ENCODE measurements at regions not wholly inside any gene's neighbourhood (a gene's known extent, or its start where the extent isn't known, plus 50 kb on each side); places are given as distances from the start of the nearest gene placed in this dataset.

DNA sequence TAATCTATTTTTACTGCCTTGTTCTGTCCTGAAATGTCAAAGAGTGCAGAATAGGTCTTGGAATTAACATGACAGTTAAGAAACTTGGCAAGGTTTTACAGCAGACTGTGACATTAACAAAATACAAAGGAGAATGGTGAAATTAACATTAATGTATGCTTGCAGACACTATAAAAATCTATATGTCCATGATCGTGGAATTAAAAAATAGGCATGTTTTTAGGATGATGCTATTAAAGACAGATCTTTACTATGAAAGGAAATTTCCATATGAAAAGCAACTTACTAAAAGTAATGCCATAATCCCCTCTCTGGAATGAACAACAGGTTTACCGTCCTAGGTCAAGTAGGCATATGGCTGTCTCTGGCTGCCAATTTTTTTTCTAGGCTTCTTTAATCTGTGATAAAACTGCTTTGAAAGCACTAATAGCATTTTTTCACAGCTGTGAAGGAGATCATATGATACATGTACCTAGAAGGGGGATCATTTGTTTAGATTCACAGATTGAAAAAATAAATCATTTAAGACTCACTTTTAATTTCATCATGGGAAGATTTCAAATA lies 291.5 kb downstream of the ZNF536 start:
- TF ChIP-seq CTCF (IDR thresholded peaks at IDR 0.05; ENCODE audit: poor library complexity, severe bottlenecking) (no peak), SMC3 (conservative IDR thresholded peaks at IDR 0.05; ENCODE audit: poor library complexity) (no peak), REST (IDR thresholded peaks at IDR 0.05; ENCODE audit: borderline replicate concordance) (no peak), TAF1 (IDR thresholded peaks at IDR 0.05; ENCODE audit: low read depth) (no peak)
- no peak overlapping the region for H3K4me3 ChIP-seq (ENCODE audit: low read length)
- H3K27ac ChIP-seq (ENCODE audit: low read length) = no peak overlapping the region
- H3K27me3 ChIP-seq (ENCODE audit: insufficient read depth, low read depth, low read length) = no peaks in the 10 kb centered on the region
- no peaks in the 10 kb centered on the region for H3F3A ChIP-seq (ENCODE audit: insufficient read depth, low read length, poor library complexity, severe bottlenecking)
- no peaks in the 10 kb centered on the region for H3K36me3 ChIP-seq (ENCODE audit: insufficient read depth, low read length)
- no peak overlapping the region for H3K9ac ChIP-seq (ENCODE audit: low read length)
- H2AFZ ChIP-seq (ENCODE audit: low read depth, low read length) = no peak overlapping the region
- no peaks in the 10 kb centered on the region for H4K20me1 ChIP-seq (ENCODE audit: insufficient read depth)
- H3K4me2 ChIP-seq (ENCODE audit: low read length) = no peak overlapping the region
- H3K9me2 ChIP-seq (ENCODE audit: insufficient read depth, low read length) = no peaks in the 10 kb centered on the region
- H3K9me3 ChIP-seq (ENCODE audit: low read length) = no peaks in the 10 kb centered on the region
- no peaks in the 10 kb centered on the region for H3K79me2 ChIP-seq (replicated peaks; ENCODE audit: insufficient read depth, low read length)

GRCh38 chr19:30662211-30662861 lies 290.2 kb downstream of the ZNF536 start:
- H3K36me3 ChIP-seq (ENCODE audit: insufficient read depth, low read length) = no peaks in the 10 kb centered on the region
- no peaks in the 10 kb centered on the region for H4K20me1 ChIP-seq (ENCODE audit: insufficient read depth)
- H3K27ac ChIP-seq (ENCODE audit: low read length) = no peak overlapping the region
- no peaks in the 10 kb centered on the region for H3F3A ChIP-seq (ENCODE audit: insufficient read depth, low read length, poor library complexity, severe bottlenecking)
- H3K9me3 ChIP-seq (ENCODE audit: low read length) = no peaks in the 10 kb centered on the region
- no peak overlapping the region for H3K9ac ChIP-seq (ENCODE audit: low read length)
- no peaks in the 10 kb centered on the region for H3K79me2 ChIP-seq (replicated peaks; ENCODE audit: insufficient read depth, low read length)
- H3K9me2 ChIP-seq (ENCODE audit: insufficient read depth, low read length) = no peaks in the 10 kb centered on the region
- no peak for TF ChIP-seq REST (IDR thresholded peaks at IDR 0.05; ENCODE audit: borderline replicate concordance)
- TF ChIP-seq CTCF (IDR thresholded peaks at IDR 0.05; ENCODE audit: poor library complexity, severe bottlenecking) = no peak
- no peak for TF ChIP-seq SMC3 (conservative IDR thresholded peaks at IDR 0.05; ENCODE audit: poor library complexity)
- TF ChIP-seq EZH2 (IDR thresholded peaks at IDR 0.05; ENCODE audit: borderline replicate concordance, insufficient read depth, low read length, poor library complexity, severe bottlenecking) = no peak
- no peak for TF ChIP-seq TAF1 (IDR thresholded peaks at IDR 0.05; ENCODE audit: low read depth)
- no peak for TF ChIP-seq EP300 (conservative IDR thresholded peaks at IDR 0.05; ENCODE audit: poor library complexity, severe bottlenecking)
- no peak for TF ChIP-seq RAD21 (conservative IDR thresholded peaks at IDR 0.05)
- TF ChIP-seq POLR2AphosphoS5 (IDR thresholded peaks at IDR 0.05) = no peak
- no peak overlapping the region for H2AFZ ChIP-seq (ENCODE audit: low read depth, low read length)
- no peak overlapping the region for H3K4me3 ChIP-seq (ENCODE audit: low read length)
- H3K4me2 ChIP-seq (ENCODE audit: low read length) = no peak overlapping the region
- H3K27me3 ChIP-seq (ENCODE audit: insufficient read depth, low read depth, low read length) = no peaks in the 10 kb centered on the region

Data from neural cell (in vitro differentiated cells).